Astrocyte (in vitro differentiated cells and primary cell): ENCODE measurements at regions not wholly inside any gene's neighbourhood (a gene's known extent, or its start where the extent isn't known, plus 50 kb on each side); places are given as distances from the start of the nearest gene placed in this dataset.

Source experiments
- DNase-seq: peaks from one replicate; pipeline ENCODE4 v3.0.0-alpha.2; 2010; ENCODE audit warnings: low read depth
- FAIRE-seq: peaks from 2 replicates; lab custom pipeline; 2011; peaks lifted over from hg19 to GRCh38; lab: Jason Lieb, UNC
- H2AFZ ChIP-seq: 2 replicates; pipeline ENCODE4 v1.6.0; 2012; ENCODE audit warnings: low read depth, low read length, inconsistent platforms
- H3K27ac ChIP-seq: 2 replicates; pipeline ENCODE4 v1.5.1; 2011; ENCODE audit warnings: low read depth, low read length, inconsistent platforms
- H3K27me3 ChIP-seq: 2 replicates; pipeline ENCODE4 v1.6.0; 2011; ENCODE audit warnings: low read length, inconsistent platforms; ENCODE audit not compliant: insufficient read depth
- H3K36me3 ChIP-seq: 2 replicates; pipeline ENCODE4 v1.5.1; 2011; ENCODE audit warnings: low read length, inconsistent platforms; ENCODE audit not compliant: insufficient read depth
- H3K4me1 ChIP-seq: 2 replicates; pipeline ENCODE4 v1.5.1; 2011; ENCODE audit warnings: low read length, inconsistent platforms; ENCODE audit not compliant: insufficient read depth
- H3K4me2 ChIP-seq: 2 replicates; pipeline ENCODE4 v1.6.0; 2012; ENCODE audit warnings: low read length, inconsistent platforms
- H3K4me3 ChIP-seq: 2 replicates; pipeline ENCODE4 v1.5.1; 2011; ENCODE audit warnings: low read depth, mild to moderate bottlenecking, low read length, inconsistent platforms; ENCODE audit not compliant: insufficient read depth
- H3K79me2 ChIP-seq: 2 replicates; pipeline ENCODE4 v1.6.0; 2012; ENCODE audit warnings: mild to moderate bottlenecking, low read length, inconsistent platforms; ENCODE audit not compliant: insufficient read depth
- H3K9ac ChIP-seq: 2 replicates; pipeline ENCODE4 v1.6.0; 2012; ENCODE audit warnings: mild to moderate bottlenecking, low read length, inconsistent platforms
- H3K9me3 ChIP-seq: 2 replicates; pipeline ENCODE4 v1.5.1; 2012; ENCODE audit warnings: low read depth, mild to moderate bottlenecking, low read length, inconsistent platforms; ENCODE audit not compliant: insufficient read depth
- H4K20me1 ChIP-seq: 2 replicates; pipeline ENCODE4 v1.6.0; 2012; ENCODE audit warnings: low read length, inconsistent platforms; ENCODE audit not compliant: insufficient read depth
- H3K27ac Mint-ChIP-seq: one replicate; pipeline ENCODE4 v1.8.0; 2021; ENCODE audit warnings: mild to moderate bottlenecking, mixed read lengths; ENCODE audit not compliant: unreplicated experiment
- H3K27me3 Mint-ChIP-seq: one replicate; pipeline ENCODE4 v1.8.0; 2021; ENCODE audit warnings: low read depth, mixed read lengths; ENCODE audit not compliant: unreplicated experiment
- H3K36me3 Mint-ChIP-seq: one replicate; pipeline ENCODE4 v1.8.0; 2021; ENCODE audit warnings: low read depth, mixed read lengths; ENCODE audit not compliant: unreplicated experiment
- H3K4me1 Mint-ChIP-seq: one replicate; pipeline ENCODE4 v1.8.0; 2021; ENCODE audit warnings: low read depth, mixed read lengths; ENCODE audit not compliant: unreplicated experiment
- H3K4me3 Mint-ChIP-seq: one replicate; pipeline ENCODE4 v1.8.0; 2021; ENCODE audit warnings: mild to moderate bottlenecking, moderate library complexity, mixed read lengths; ENCODE audit not compliant: unreplicated experiment
- H3K9me3 Mint-ChIP-seq: one replicate; pipeline ENCODE4 v1.8.0; 2021; ENCODE audit warnings: mild to moderate bottlenecking, mixed read lengths; ENCODE audit not compliant: unreplicated experiment
- CTCF ChIP-seq: IDR thresholded peaks from 2 replicates; pipeline ENCODE4 v1.5.1; 2011; ENCODE audit warnings: low read depth, mild to moderate bottlenecking, inconsistent platforms, low read length, moderate library complexity; ENCODE audit not compliant: insufficient read depth
- EZH2 ChIP-seq: IDR thresholded peaks from 2 replicates; pipeline ENCODE4 v1.6.1; 2012; ENCODE audit warnings: mild to moderate bottlenecking, low read length, inconsistent platforms; ENCODE audit not compliant: insufficient read depth

- FAIRE-seq (no peak), DNase-seq (no peak)
- no peak overlapping the region for H3K4me3 ChIP-seq
- Mint-ChIP-seq H3K36me3 (no peaks in the 10 kb centered on the region), H3K4me1 (no peaks in the 10 kb centered on the region), H3K9me3 (peaks cover 5% of the 10 kb centered on the region), H3K4me3 (no peak overlapping the region), H3K27ac (no peak overlapping the region), H3K27me3 (no peaks in the 10 kb centered on the region)
- no peak overlapping the region for H3K27ac ChIP-seq
- H3K36me3 ChIP-seq: no peaks in the 10 kb centered on the region
- H3K79me2 ChIP-seq: no peaks in the 10 kb centered on the region
- no peak overlapping the region for H3K4me2 ChIP-seq
- no peaks in the 10 kb centered on the region for H3K4me1 ChIP-seq
- H3K27me3 ChIP-seq: no peaks in the 10 kb centered on the region
- no peak overlapping the region for H2AFZ ChIP-seq
- H3K9ac ChIP-seq: no peak overlapping the region
- H4K20me1 ChIP-seq: no peaks in the 10 kb centered on the region
- H3K9me3 ChIP-seq: no peaks in the 10 kb centered on the region
- TF ChIP-seq CTCF: no peak
- no peak for TF ChIP-seq EZH2
These were observed 535.3 kb upstream of the CYLC2 start for GRCh38 chr9:102459828-102460227.

GRCh38 chr9:102456562-102456961 lies 538.6 kb upstream of the CYLC2 start:
- no peak overlapping the region for H3K9ac ChIP-seq
- H3K4me3 ChIP-seq: no peak overlapping the region
- H3K4me3 Mint-ChIP-seq: no peak overlapping the region
- no peaks in the 10 kb centered on the region for H3K4me1 ChIP-seq
- H3K9me3 Mint-ChIP-seq: peaks cover 9% of the 10 kb centered on the region
- no peaks in the 10 kb centered on the region for H4K20me1 ChIP-seq
- H3K36me3 Mint-ChIP-seq: no peaks in the 10 kb centered on the region
- no peak overlapping the region for H3K4me2 ChIP-seq
- no peaks in the 10 kb centered on the region for H3K9me3 ChIP-seq
- TF ChIP-seq EZH2 (no peak), CTCF (no peak)
- no peaks in the 10 kb centered on the region for H3K36me3 ChIP-seq
- no peaks in the 10 kb centered on the region for H3K27me3 ChIP-seq
- no peak overlapping the region for H3K27ac ChIP-seq
- no peaks in the 10 kb centered on the region for H3K79me2 ChIP-seq
- H3K4me1 Mint-ChIP-seq: no peaks in the 10 kb centered on the region
- H3K27ac Mint-ChIP-seq: no peak overlapping the region
- H3K27me3 Mint-ChIP-seq: no peaks in the 10 kb centered on the region
- DNase-seq: no peak
- H2AFZ ChIP-seq: no peak overlapping the region
- FAIRE-seq: no peak

- no peak overlapping the region for H3K4me3 ChIP-seq
- no peaks in the 10 kb centered on the region for H3K36me3 ChIP-seq
- no peaks in the 10 kb centered on the region for H3K27me3 ChIP-seq
- no peak overlapping the region for H2AFZ ChIP-seq
- H3K4me3 Mint-ChIP-seq: no peak overlapping the region
- H4K20me1 ChIP-seq: no peaks in the 10 kb centered on the region
- DNase-seq (no peak), FAIRE-seq (no peak)
- H3K9me3 Mint-ChIP-seq: no peaks in the 10 kb centered on the region
- TF ChIP-seq CTCF (no peak), EZH2 (no peak)
- no peaks in the 10 kb centered on the region for H3K4me1 ChIP-seq
- no peaks in the 10 kb centered on the region for H3K4me1 Mint-ChIP-seq
- H3K4me2 ChIP-seq: no peak overlapping the region
- no peak overlapping the region for H3K27ac Mint-ChIP-seq
- H3K9me3 ChIP-seq: no peaks in the 10 kb centered on the region
- no peak overlapping the region for H3K27ac ChIP-seq
- no peaks in the 10 kb centered on the region for H3K79me2 ChIP-seq
- no peaks in the 10 kb centered on the region for H3K36me3 Mint-ChIP-seq
- no peaks in the 10 kb centered on the region for H3K27me3 Mint-ChIP-seq
- no peak overlapping the region for H3K9ac ChIP-seq
These were observed 549.2 kb upstream of the CYLC2 start for GRCh38 chr9:102445906-102446305.
